HepG2 (cell line): ENCODE measurements at regions not wholly inside any gene's neighbourhood (a gene's known extent, or its start where the extent isn't known, plus 50 kb on each side); places are given as distances from the start of the nearest gene placed in this dataset.

Experiments
- BHLHE40 ChIP-seq: IDR thresholded peaks from 2 replicates; pipeline ENCODE4 v1.6.1; 2011; ENCODE audit warnings: low read length, improper control_type of control experiment
- ELF3 ChIP-seq: IDR thresholded peaks from 2 replicates; pipeline ENCODE4 v1.6.1; 2016; ENCODE audit warnings: missing genetic modification reagents, missing compliant biosample characterization
- GATAD1 ChIP-seq: IDR thresholded peaks from 2 replicates; pipeline ENCODE4 v1.6.1; 2016; ENCODE audit warnings: missing genetic modification reagents, missing compliant biosample characterization
- GFI1 ChIP-seq: sonication (generic); formaldehyde crosslinking; IDR thresholded peaks from 2 replicates; pipeline ENCODE4 v1.5.0; 2020; ENCODE audit warnings: missing genetic modification reagents, mild to moderate bottlenecking, borderline replicate concordance
- HDAC2 ChIP-seq: sonication (generic); formaldehyde crosslinking; IDR thresholded peaks from 2 replicates; pipeline ENCODE4 v1.4.0; 2020; ENCODE audit warnings: missing genetic modification reagents
- KMT2A ChIP-seq: sonication (generic); formaldehyde crosslinking; IDR thresholded peaks from 2 replicates; pipeline ENCODE4 v1.4.0; 2020; ENCODE audit warnings: missing genetic modification reagents
- MIER2 ChIP-seq: IDR thresholded peaks from 2 replicates; pipeline ENCODE4 v1.6.1; 2016; ENCODE audit warnings: missing biosample characterization, missing genetic modification reagents
- NBN ChIP-seq: fragments of 450-650 bp; conservative IDR thresholded peaks from 2 replicates; pipeline ENCODE4 v1.6.1; 2017
- RFX1 ChIP-seq: fragments of 450-650 bp; IDR thresholded peaks from 2 replicates; pipeline ENCODE4 v1.6.1; 2017
- SALL1 ChIP-seq: sonication (generic); formaldehyde crosslinking; IDR thresholded peaks from 2 replicates; pipeline ENCODE4 v1.8.0; 2022; ENCODE audit warnings: mild to moderate bottlenecking, missing genetic modification reagents
- SALL2 ChIP-seq: sonication (generic); formaldehyde crosslinking; IDR thresholded peaks from 2 replicates; pipeline ENCODE4 v1.8.1; 2023; ENCODE audit warnings: mild to moderate bottlenecking, missing genetic modification reagents, inconsistent platforms
- SMARCC2 ChIP-seq: fragments of 450-650 bp; IDR thresholded peaks from 2 replicates; pipeline ENCODE4 v1.6.1; 2017; ENCODE audit warnings: antibody characterized with exemption, mild to moderate bottlenecking
- THYN1 ChIP-seq: sonication (generic); formaldehyde crosslinking; IDR thresholded peaks from 2 replicates; pipeline ENCODE4 v1.8.1; 2023; ENCODE audit warnings: low read depth, mild to moderate bottlenecking, moderate library complexity, missing genetic modification reagents, borderline replicate concordance
- U2AF2 ChIP-seq: fragments of 200-400 bp; formaldehyde crosslinking; IDR thresholded peaks from 2 replicates; pipeline ENCODE4 v1.6.1; 2017; ENCODE audit warnings: low read depth, mild to moderate bottlenecking, low read length
- ZFY ChIP-seq: sonication (generic); formaldehyde crosslinking; IDR thresholded peaks from 2 replicates; pipeline ENCODE4 v1.4.0; 2020; ENCODE audit warnings: missing genetic modification reagents
- ZNF256 ChIP-seq: sonication (generic); formaldehyde crosslinking; conservative IDR thresholded peaks from 2 replicates; pipeline ENCODE4 v1.4.0; 2020; ENCODE audit warnings: missing genetic modification reagents
- ZNF33A ChIP-seq: sonication (generic); formaldehyde crosslinking; IDR thresholded peaks from 2 replicates; pipeline ENCODE4 v1.5.1; 2020; ENCODE audit warnings: missing genetic modification reagents, mild to moderate bottlenecking, moderate library complexity, borderline replicate concordance
- ZNF34 ChIP-seq: sonication (generic); formaldehyde crosslinking; IDR thresholded peaks from 2 replicates; pipeline ENCODE4 v1.4.0; 2020; ENCODE audit warnings: mild to moderate bottlenecking, missing genetic modification reagents, borderline replicate concordance
- ZNF672 ChIP-seq: sonication (generic); formaldehyde crosslinking; IDR thresholded peaks from 2 replicates; pipeline ENCODE4 v1.8.1; 2022; ENCODE audit warnings: missing genetic modification reagents
- ZNF720 ChIP-seq: sonication (generic); formaldehyde crosslinking; IDR thresholded peaks from 2 replicates; pipeline ENCODE4 v1.4.0; 2020; ENCODE audit warnings: missing genetic modification reagents
- ZNF816 ChIP-seq: sonication (generic); formaldehyde crosslinking; IDR thresholded peaks from 2 replicates; pipeline ENCODE4 v1.8.0; 2022; ENCODE audit warnings: missing genetic modification reagents, mild to moderate bottlenecking, borderline replicate concordance
- TF ChIP-seq, protein P1 (sequence below): IDR thresholded peaks from 2 replicates; pipeline ENCODE4 v1.6.1; 2016; ENCODE audit warnings: mild to moderate bottlenecking, missing biosample characterization, missing genetic modification reagents
- TF ChIP-seq, protein P2 (sequence below): IDR thresholded peaks from 2 replicates; pipeline ENCODE4 v1.6.1; 2016; ENCODE audit warnings: control low read depth
- TF ChIP-seq, protein P3 (sequence below): sonication (generic); formaldehyde crosslinking; IDR thresholded peaks from 2 replicates; pipeline ENCODE4 v1.4.0; 2020; ENCODE audit warnings: missing genetic modification reagents
- TF ChIP-seq, protein P4 (sequence below): sonication (generic); formaldehyde crosslinking; IDR thresholded peaks from 2 replicates; pipeline ENCODE4 v1.8.1; 2022; ENCODE audit warnings: mild to moderate bottlenecking, missing genetic modification reagents
- TF ChIP-seq, protein P5 (sequence below): sonication (generic); formaldehyde crosslinking; IDR thresholded peaks from 2 replicates; pipeline ENCODE4 v1.5.0; 2020; ENCODE audit warnings: missing genetic modification reagents, mild to moderate bottlenecking, borderline replicate concordance
- TF ChIP-seq, protein P6 (sequence below): sonication (generic); formaldehyde crosslinking; IDR thresholded peaks from 2 replicates; pipeline ENCODE4 v1.5.1; 2020; ENCODE audit warnings: missing genetic modification reagents, mild to moderate bottlenecking, borderline replicate concordance

DNA sequence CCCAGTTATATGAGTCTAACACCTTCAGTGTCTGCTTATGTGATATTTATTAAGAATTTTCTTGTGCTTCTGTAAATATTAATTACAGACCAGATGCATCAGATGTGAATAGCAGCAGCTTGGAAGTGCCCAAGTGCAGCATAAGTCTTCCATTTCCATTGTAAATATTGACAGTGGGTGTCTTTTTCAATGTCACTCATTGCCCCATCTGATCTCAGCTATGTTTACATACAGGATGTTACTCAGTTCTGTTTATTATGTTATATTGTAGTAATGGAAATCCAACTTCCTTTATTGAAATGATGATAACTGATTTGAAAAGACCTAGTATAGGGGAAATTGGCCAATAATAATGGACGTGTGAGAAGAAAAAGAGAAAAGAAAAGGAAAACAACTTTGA is 296.7 kb downstream of the SAMD5 start (continued):
- TF ChIP-seq KMT2A (CRISPR knock-in tag) (no peak), ZNF720 (CRISPR knock-in tag) (no peak), HDAC2 (CRISPR knock-in tag) (0 out of 2 replicates have a peak, but pooled peaks have one; percentile 38), ZNF33A (CRISPR knock-in tag) (no peak), SALL2 (CRISPR knock-in tag) (no peak), GATAD1 (CRISPR knock-in tag) (no peak), MIER2 (CRISPR knock-in tag) (no peak), SMARCC2 (no peak), ZNF34 (CRISPR knock-in tag) (no peak), BHLHE40 (no peak), ELF3 (CRISPR knock-in tag) (peak; percentile 60; the same call in 1 of the 2 replicates), ZFY (CRISPR knock-in tag) (no peak), THYN1 (CRISPR knock-in tag) (no peak), GFI1 (no peak), ZNF816 (no peak), ZNF672 (CRISPR knock-in tag) (no peak), U2AF2 (no peak), RFX1 (no peak), NBN (no peak), ZNF256 (no peak), SALL1 (peak; percentile 26; the same call in 1 of the 2 replicates)
- TF ChIP-seq, protein P1, sequence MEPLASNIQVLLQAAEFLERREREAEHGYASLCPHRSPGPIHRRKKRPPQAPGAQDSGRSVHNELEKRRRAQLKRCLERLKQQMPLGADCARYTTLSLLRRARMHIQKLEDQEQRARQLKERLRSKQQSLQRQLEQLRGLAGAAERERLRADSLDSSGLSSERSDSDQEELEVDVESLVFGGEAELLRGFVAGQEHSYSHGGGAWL (CRISPR knock-in tag), result no peak
- TF ChIP-seq, protein P2, sequence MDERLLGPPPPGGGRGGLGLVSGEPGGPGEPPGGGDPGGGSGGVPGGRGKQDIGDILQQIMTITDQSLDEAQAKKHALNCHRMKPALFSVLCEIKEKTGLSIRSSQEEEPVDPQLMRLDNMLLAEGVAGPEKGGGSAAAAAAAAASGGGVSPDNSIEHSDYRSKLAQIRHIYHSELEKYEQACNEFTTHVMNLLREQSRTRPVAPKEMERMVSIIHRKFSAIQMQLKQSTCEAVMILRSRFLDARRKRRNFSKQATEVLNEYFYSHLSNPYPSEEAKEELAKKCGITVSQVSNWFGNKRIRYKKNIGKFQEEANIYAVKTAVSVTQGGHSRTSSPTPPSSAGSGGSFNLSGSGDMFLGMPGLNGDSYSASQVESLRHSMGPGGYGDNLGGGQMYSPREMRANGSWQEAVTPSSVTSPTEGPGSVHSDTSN, result no peak
- TF ChIP-seq, protein P3, sequence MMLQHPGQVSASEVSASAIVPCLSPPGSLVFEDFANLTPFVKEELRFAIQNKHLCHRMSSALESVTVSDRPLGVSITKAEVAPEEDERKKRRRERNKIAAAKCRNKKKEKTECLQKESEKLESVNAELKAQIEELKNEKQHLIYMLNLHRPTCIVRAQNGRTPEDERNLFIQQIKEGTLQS (CRISPR knock-in tag), result no peak
- TF ChIP-seq, protein P4, sequence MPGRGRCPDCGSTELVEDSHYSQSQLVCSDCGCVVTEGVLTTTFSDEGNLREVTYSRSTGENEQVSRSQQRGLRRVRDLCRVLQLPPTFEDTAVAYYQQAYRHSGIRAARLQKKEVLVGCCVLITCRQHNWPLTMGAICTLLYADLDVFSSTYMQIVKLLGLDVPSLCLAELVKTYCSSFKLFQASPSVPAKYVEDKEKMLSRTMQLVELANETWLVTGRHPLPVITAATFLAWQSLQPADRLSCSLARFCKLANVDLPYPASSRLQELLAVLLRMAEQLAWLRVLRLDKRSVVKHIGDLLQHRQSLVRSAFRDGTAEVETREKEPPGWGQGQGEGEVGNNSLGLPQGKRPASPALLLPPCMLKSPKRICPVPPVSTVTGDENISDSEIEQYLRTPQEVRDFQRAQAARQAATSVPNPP (CRISPR knock-in tag), result no peak
- TF ChIP-seq, protein P5, sequence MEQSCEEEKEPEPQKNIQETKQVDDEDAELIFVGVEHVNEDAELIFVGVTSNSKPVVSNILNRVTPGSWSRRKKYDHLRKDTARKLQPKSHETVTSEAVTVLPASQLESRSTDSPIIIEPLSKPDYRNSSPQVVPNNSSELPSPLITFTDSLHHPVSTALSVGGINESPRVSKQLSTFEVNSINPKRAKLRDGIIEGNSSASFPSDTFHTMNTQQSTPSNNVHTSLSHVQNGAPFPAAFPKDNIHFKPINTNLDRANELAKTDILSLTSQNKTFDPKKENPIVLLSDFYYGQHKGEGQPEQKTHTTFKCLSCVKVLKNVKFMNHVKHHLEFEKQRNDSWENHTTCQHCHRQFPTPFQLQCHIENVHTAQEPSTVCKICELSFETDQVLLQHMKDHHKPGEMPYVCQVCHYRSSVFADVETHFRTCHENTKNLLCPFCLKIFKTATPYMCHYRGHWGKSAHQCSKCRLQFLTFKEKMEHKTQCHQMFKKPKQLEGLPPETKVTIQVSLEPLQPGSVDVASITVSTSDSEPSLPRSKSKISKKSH (CRISPR knock-in tag), result no peak
- TF ChIP-seq, protein P6, sequence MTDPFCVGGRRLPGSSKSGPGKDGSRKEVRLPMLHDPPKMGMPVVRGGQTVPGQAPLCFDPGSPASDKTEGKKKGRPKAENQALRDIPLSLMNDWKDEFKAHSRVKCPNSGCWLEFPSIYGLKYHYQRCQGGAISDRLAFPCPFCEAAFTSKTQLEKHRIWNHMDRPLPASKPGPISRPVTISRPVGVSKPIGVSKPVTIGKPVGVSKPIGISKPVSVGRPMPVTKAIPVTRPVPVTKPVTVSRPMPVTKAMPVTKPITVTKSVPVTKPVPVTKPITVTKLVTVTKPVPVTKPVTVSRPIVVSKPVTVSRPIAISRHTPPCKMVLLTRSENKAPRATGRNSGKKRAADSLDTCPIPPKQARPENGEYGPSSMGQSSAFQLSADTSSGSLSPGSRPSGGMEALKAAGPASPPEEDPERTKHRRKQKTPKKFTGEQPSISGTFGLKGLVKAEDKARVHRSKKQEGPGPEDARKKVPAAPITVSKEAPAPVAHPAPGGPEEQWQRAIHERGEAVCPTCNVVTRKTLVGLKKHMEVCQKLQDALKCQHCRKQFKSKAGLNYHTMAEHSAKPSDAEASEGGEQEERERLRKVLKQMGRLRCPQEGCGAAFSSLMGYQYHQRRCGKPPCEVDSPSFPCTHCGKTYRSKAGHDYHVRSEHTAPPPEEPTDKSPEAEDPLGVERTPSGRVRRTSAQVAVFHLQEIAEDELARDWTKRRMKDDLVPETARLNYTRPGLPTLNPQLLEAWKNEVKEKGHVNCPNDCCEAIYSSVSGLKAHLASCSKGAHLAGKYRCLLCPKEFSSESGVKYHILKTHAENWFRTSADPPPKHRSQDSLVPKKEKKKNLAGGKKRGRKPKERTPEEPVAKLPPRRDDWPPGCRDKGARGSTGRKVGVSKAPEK (CRISPR knock-in tag), result no peak
